Astrocyte (in vitro differentiated cells and primary cell): ENCODE measurements at regions not wholly inside any gene's neighbourhood (a gene's known extent, or its start where the extent isn't known, plus 50 kb on each side); places are given as distances from the start of the nearest gene placed in this dataset.
"Not testable (repeated sequence)": the region's sequence is repeated elsewhere in the genome, so short reads cannot be mapped to it uniquely, and the experiment has no call there.

Experiments
- DNase-seq: peaks from one replicate; pipeline ENCODE4 v3.0.0-alpha.2; 2010; ENCODE audit warnings: low read depth
- FAIRE-seq: peaks from 2 replicates; lab custom pipeline; 2011; peaks lifted over from hg19 to GRCh38; lab: Jason Lieb, UNC
- H2AFZ ChIP-seq: 2 replicates; pipeline ENCODE4 v1.6.0; 2012; ENCODE audit warnings: low read depth, low read length, inconsistent platforms
- H3K27ac ChIP-seq: 2 replicates; pipeline ENCODE4 v1.5.1; 2011; ENCODE audit warnings: low read depth, low read length, inconsistent platforms
- H3K27me3 ChIP-seq: 2 replicates; pipeline ENCODE4 v1.6.0; 2011; ENCODE audit warnings: low read length, inconsistent platforms; ENCODE audit not compliant: insufficient read depth
- H3K36me3 ChIP-seq: 2 replicates; pipeline ENCODE4 v1.5.1; 2011; ENCODE audit warnings: low read length, inconsistent platforms; ENCODE audit not compliant: insufficient read depth
- H3K4me1 ChIP-seq: 2 replicates; pipeline ENCODE4 v1.5.1; 2011; ENCODE audit warnings: low read length, inconsistent platforms; ENCODE audit not compliant: insufficient read depth
- H3K4me2 ChIP-seq: 2 replicates; pipeline ENCODE4 v1.6.0; 2012; ENCODE audit warnings: low read length, inconsistent platforms
- H3K4me3 ChIP-seq: 2 replicates; pipeline ENCODE4 v1.5.1; 2011; ENCODE audit warnings: low read depth, mild to moderate bottlenecking, low read length, inconsistent platforms; ENCODE audit not compliant: insufficient read depth
- H3K79me2 ChIP-seq: 2 replicates; pipeline ENCODE4 v1.6.0; 2012; ENCODE audit warnings: mild to moderate bottlenecking, low read length, inconsistent platforms; ENCODE audit not compliant: insufficient read depth
- H3K9ac ChIP-seq: 2 replicates; pipeline ENCODE4 v1.6.0; 2012; ENCODE audit warnings: mild to moderate bottlenecking, low read length, inconsistent platforms
- H3K9me3 ChIP-seq: 2 replicates; pipeline ENCODE4 v1.5.1; 2012; ENCODE audit warnings: low read depth, mild to moderate bottlenecking, low read length, inconsistent platforms; ENCODE audit not compliant: insufficient read depth
- H4K20me1 ChIP-seq: 2 replicates; pipeline ENCODE4 v1.6.0; 2012; ENCODE audit warnings: low read length, inconsistent platforms; ENCODE audit not compliant: insufficient read depth
- H3K27ac Mint-ChIP-seq: one replicate; pipeline ENCODE4 v1.8.0; 2021; ENCODE audit warnings: mild to moderate bottlenecking, mixed read lengths; ENCODE audit not compliant: unreplicated experiment
- H3K27me3 Mint-ChIP-seq: one replicate; pipeline ENCODE4 v1.8.0; 2021; ENCODE audit warnings: low read depth, mixed read lengths; ENCODE audit not compliant: unreplicated experiment
- H3K36me3 Mint-ChIP-seq: one replicate; pipeline ENCODE4 v1.8.0; 2021; ENCODE audit warnings: low read depth, mixed read lengths; ENCODE audit not compliant: unreplicated experiment
- H3K4me1 Mint-ChIP-seq: one replicate; pipeline ENCODE4 v1.8.0; 2021; ENCODE audit warnings: low read depth, mixed read lengths; ENCODE audit not compliant: unreplicated experiment
- H3K4me3 Mint-ChIP-seq: one replicate; pipeline ENCODE4 v1.8.0; 2021; ENCODE audit warnings: mild to moderate bottlenecking, moderate library complexity, mixed read lengths; ENCODE audit not compliant: unreplicated experiment
- H3K9me3 Mint-ChIP-seq: one replicate; pipeline ENCODE4 v1.8.0; 2021; ENCODE audit warnings: mild to moderate bottlenecking, mixed read lengths; ENCODE audit not compliant: unreplicated experiment
- CTCF ChIP-seq: IDR thresholded peaks from 2 replicates; pipeline ENCODE4 v1.5.1; 2011; ENCODE audit warnings: low read depth, mild to moderate bottlenecking, inconsistent platforms, low read length, moderate library complexity; ENCODE audit not compliant: insufficient read depth
- EZH2 ChIP-seq: IDR thresholded peaks from 2 replicates; pipeline ENCODE4 v1.6.1; 2012; ENCODE audit warnings: mild to moderate bottlenecking, low read length, inconsistent platforms; ENCODE audit not compliant: insufficient read depth

GRCh38 chr15:69679623-69680228 is 227.1 kb downstream of the RPLP1 start:
- Histone ChIP-seq H2AFZ (no peak overlapping the region), H3K9ac (no peak overlapping the region), H3K27me3 (peaks cover 34% of the 10 kb centered on the region), H3K79me2 (no peaks in the 10 kb centered on the region), H4K20me1 (no peaks in the 10 kb centered on the region), H3K9me3 (peaks cover 4% of the 10 kb centered on the region), H3K4me3 (no peak overlapping the region), H3K36me3 (no peaks in the 10 kb centered on the region), H3K4me1 (no peaks in the 10 kb centered on the region), H3K4me2 (no peak overlapping the region), H3K27ac (no peak overlapping the region)
- DNase-seq (no peak), FAIRE-seq (no peak)
- no peak overlapping the region for H3K27ac Mint-ChIP-seq
- peaks cover 2% of the 10 kb centered on the region for H3K36me3 Mint-ChIP-seq
- H3K27me3 Mint-ChIP-seq = peaks cover 61% of the 10 kb centered on the region
- H3K9me3 Mint-ChIP-seq = peaks cover 30% of the 10 kb centered on the region
- no peaks in the 10 kb centered on the region for H3K4me1 Mint-ChIP-seq
- no peak overlapping the region for H3K4me3 Mint-ChIP-seq
- no peak for TF ChIP-seq CTCF
- no peak for TF ChIP-seq EZH2

- not testable (repeated sequence) for H3K27ac ChIP-seq, H3K36me3 Mint-ChIP-seq, FAIRE-seq, H3K4me1 ChIP-seq, DNase-seq, H3K4me1 Mint-ChIP-seq, H2AFZ ChIP-seq, H3K9ac ChIP-seq, H3K79me2 ChIP-seq, H3K27me3 ChIP-seq, H3K36me3 ChIP-seq, H3K4me3 ChIP-seq, H3K27ac Mint-ChIP-seq, H3K4me2 ChIP-seq, H4K20me1 ChIP-seq, H3K4me3 Mint-ChIP-seq
- H3K27me3 Mint-ChIP-seq = peaks cover 46% of the 10 kb centered on the region
- peaks cover 47% of the 10 kb centered on the region for H3K9me3 Mint-ChIP-seq
- peaks cover 21% of the 10 kb centered on the region for H3K9me3 ChIP-seq
Observed at GRCh38 chr15:69684823-69685222, 232.2 kb downstream of the RPLP1 start.

- H2AFZ ChIP-seq = no peak overlapping the region
- FAIRE-seq = no peak
- peaks cover 2% of the 10 kb centered on the region for H3K36me3 Mint-ChIP-seq
- no peak for TF ChIP-seq EZH2
- no peaks in the 10 kb centered on the region for H4K20me1 ChIP-seq
- H3K4me3 Mint-ChIP-seq = no peak overlapping the region
- peaks cover 40% of the 10 kb centered on the region for H3K27me3 Mint-ChIP-seq
- no peaks in the 10 kb centered on the region for H3K27me3 ChIP-seq
- no peak overlapping the region for H3K9ac ChIP-seq
- no peak for DNase-seq
- peaks cover 54% of the 10 kb centered on the region for H3K9me3 Mint-ChIP-seq
- peaks cover 25% of the 10 kb centered on the region for H3K9me3 ChIP-seq
- H3K79me2 ChIP-seq = no peaks in the 10 kb centered on the region
- H3K36me3 ChIP-seq = no peaks in the 10 kb centered on the region
- no peak overlapping the region for H3K27ac Mint-ChIP-seq
- no peaks in the 10 kb centered on the region for H3K4me1 ChIP-seq
- H3K4me1 Mint-ChIP-seq = no peaks in the 10 kb centered on the region
- H3K4me3 ChIP-seq = no peak overlapping the region
- H3K27ac ChIP-seq = no peak overlapping the region
- H3K4me2 ChIP-seq = no peak overlapping the region
Observed at GRCh38 chr15:69685512-69686452, 233.2 kb downstream of the RPLP1 start.
